Natural killer cell (primary cell): ENCODE measurements at regions not wholly inside any gene's neighbourhood (a gene's known extent, or its start where the extent isn't known, plus 50 kb on each side); places are given as distances from the start of the nearest gene placed in this dataset.

Source experiments
- ATAC-seq, 3 donors: fragments of 150-1000 bp in 2 of 3; fragments of 200-7000 bp in 1 of 3; cut with Tn5 transposase; 1 replicate in 1 of 3; 2 replicates in 2 of 3; pipeline ENCODE4 v1.10.0; 2021; ENCODE audit warnings: mild to moderate bottlenecking in 2 of 3, moderate library complexity in 2 of 3
- DNase-seq, 2 donors: peaks; one replicate each; pipeline versions ENCODE4 v3.0.0 to v3.0.0-alpha.2; 2013 to 2021; ENCODE audit warnings: mixed read lengths in 1 of 2
- H3K27ac ChIP-seq: one replicate; pipeline ENCODE4 v1.5.1; 2013; ENCODE audit warnings: mild to moderate bottlenecking, low read length
- H3K27me3 ChIP-seq: one replicate; pipeline ENCODE4 v1.6.1; 2013; ENCODE audit warnings: low read length; ENCODE audit not compliant: control insufficient read depth, insufficient read depth
- H3K36me3 ChIP-seq: one replicate; pipeline ENCODE4 v1.6.1; 2013; ENCODE audit warnings: low read length; ENCODE audit not compliant: control insufficient read depth, insufficient read depth
- H3K4me1 ChIP-seq: one replicate; pipeline ENCODE4 v1.6.1; 2013; ENCODE audit warnings: low read length; ENCODE audit not compliant: control insufficient read depth, insufficient read depth
- H3K4me3 ChIP-seq: one replicate; pipeline ENCODE4 v1.5.1; 2013; ENCODE audit warnings: low read length
- H3K9me3 ChIP-seq: one replicate; pipeline ENCODE4 v1.6.1; 2013; ENCODE audit warnings: low read length; ENCODE audit not compliant: control insufficient read depth, insufficient read depth
- H3K27ac Mint-ChIP-seq, 2 donors: one replicate each; pipeline ENCODE4 v1.8.0; 2022; ENCODE audit warnings: mild to moderate bottlenecking in 2 of 2, mixed read lengths in 2 of 2, moderate library complexity in 1 of 2
- H3K27me3 Mint-ChIP-seq, 2 donors: one replicate each; pipeline ENCODE4 v1.8.0; 2022; ENCODE audit warnings: low read depth in 2 of 2, mixed read lengths in 2 of 2
- H3K36me3 Mint-ChIP-seq: one replicate; pipeline ENCODE4 v1.8.0; 2022; ENCODE audit warnings: mixed read lengths
- H3K4me1 Mint-ChIP-seq, 2 donors: one replicate each; pipeline ENCODE4 v1.8.0; 2022; ENCODE audit warnings: mixed read lengths in 2 of 2
- H3K4me3 Mint-ChIP-seq: one replicate; pipeline ENCODE4 v1.8.0; 2022; ENCODE audit warnings: mild to moderate bottlenecking, moderate library complexity, mixed read lengths
- H3K9me3 Mint-ChIP-seq, 2 donors: one replicate each; pipeline ENCODE4 v1.8.0; 2022; ENCODE audit warnings: mixed read lengths in 2 of 2
- WGBS: methylation state at CpG from one replicate; pipeline ENCODE4 v1.1.7; 2013; ENCODE audit warnings: missing lambda C conversion rate; ENCODE audit not compliant: insufficient coverage; 5-methylcytosine and 5-hydroxymethylcytosine counted together
- intact Hi-C: fragments of 100-400 bp; cut with micrococcal nuclease; formaldehyde crosslinking; loops from one replicate; pipeline ENCODE4 v1.14.2; 2022
- TF ChIP-seq, protein P1 (sequence below): fragments of 200-600 bp; IDR thresholded peaks from one replicate; pipeline ENCODE4 v1.8.0; 2022; ENCODE audit warnings: antibody characterized with exemption

DNA sequence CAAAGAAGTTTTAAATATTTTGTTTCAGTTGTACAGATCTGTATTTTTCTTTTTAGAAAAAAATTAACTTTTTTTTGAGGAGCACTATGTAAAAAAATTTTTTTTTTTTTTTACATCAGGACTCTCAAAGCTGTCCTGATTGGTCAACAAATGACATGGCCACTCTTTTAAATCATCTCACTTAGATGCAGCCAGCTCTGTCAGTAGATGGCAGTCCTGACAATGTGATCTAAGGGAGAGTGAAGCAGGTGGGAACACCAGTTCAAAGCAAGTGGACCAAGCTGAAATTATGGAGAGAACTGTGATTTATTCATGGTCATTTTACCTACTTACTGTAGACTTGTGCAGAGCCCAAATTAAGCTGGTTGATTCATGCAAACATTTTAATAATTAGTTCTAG lies 174.7 kb upstream of the GPRIN3 start:
- Histone ChIP-seq H3K4me1 (no peaks in the 10 kb centered on the region), H3K27me3 (no peaks in the 10 kb centered on the region), H3K4me3 (no peak overlapping the region), H3K36me3 (no peaks in the 10 kb centered on the region), H3K27ac (no peak overlapping the region), H3K9me3 (no peaks in the 10 kb centered on the region)
- Mint-ChIP-seq H3K27me3 (peaks cover 0 to 3% of the 10 kb centered on the region in 2 donors), H3K4me1 (no peaks in the 10 kb centered on the region), H3K27ac (no peak overlapping the region), H3K36me3 (no peaks in the 10 kb centered on the region), H3K4me3 (no peak overlapping the region), H3K9me3 (no peaks in the 10 kb centered on the region)
- TF ChIP-seq, protein P1, sequence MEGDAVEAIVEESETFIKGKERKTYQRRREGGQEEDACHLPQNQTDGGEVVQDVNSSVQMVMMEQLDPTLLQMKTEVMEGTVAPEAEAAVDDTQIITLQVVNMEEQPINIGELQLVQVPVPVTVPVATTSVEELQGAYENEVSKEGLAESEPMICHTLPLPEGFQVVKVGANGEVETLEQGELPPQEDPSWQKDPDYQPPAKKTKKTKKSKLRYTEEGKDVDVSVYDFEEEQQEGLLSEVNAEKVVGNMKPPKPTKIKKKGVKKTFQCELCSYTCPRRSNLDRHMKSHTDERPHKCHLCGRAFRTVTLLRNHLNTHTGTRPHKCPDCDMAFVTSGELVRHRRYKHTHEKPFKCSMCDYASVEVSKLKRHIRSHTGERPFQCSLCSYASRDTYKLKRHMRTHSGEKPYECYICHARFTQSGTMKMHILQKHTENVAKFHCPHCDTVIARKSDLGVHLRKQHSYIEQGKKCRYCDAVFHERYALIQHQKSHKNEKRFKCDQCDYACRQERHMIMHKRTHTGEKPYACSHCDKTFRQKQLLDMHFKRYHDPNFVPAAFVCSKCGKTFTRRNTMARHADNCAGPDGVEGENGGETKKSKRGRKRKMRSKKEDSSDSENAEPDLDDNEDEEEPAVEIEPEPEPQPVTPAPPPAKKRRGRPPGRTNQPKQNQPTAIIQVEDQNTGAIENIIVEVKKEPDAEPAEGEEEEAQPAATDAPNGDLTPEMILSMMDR = no peak
- ATAC-seq (peak in 2 of 3 donors; percentile 36 to 75), DNase-seq (peak in 1 of 2 donors; percentile 33)
- intact Hi-C loops = no loop called here

DNA sequence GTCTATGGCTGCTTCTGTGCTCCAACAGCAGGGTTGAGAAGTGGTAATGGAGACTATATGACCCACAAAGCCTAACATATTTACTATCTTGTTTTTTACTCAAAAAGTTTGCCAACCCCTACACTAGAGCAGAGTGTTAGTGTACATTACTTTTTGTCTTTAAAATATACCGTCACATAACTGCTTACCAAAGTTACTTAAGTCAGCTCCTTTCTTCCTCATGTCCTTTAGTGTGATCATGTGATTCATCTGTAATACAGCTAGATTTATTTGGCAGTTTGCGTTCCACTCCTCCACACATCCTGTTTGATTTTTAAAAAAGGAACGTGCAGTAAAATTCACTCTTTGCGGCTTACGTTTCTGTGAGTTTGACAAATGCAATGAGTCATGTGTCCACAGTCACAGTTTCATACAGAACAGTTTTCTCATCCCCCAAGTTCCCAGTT lies 162.4 kb upstream of the GPRIN3 start:
- Mint-ChIP-seq H3K27me3 (no peaks in the 10 kb centered on the region), H3K4me1 (peaks cover 16 to 17% of the 10 kb centered on the region in 2 donors), H3K36me3 (no peaks in the 10 kb centered on the region), H3K9me3 (no peaks in the 10 kb centered on the region), H3K4me3 (peak overlapping the region; percentile 21), H3K27ac (peak overlapping the region; percentile 17 to 48)
- DNase-seq (peak in 1 of 2 donors; percentile 41), ATAC-seq (peak; percentile 71 to 75 (median 72))
- TF ChIP-seq, protein P1 = no peak
- Histone ChIP-seq H3K27ac (no peak overlapping the region), H3K36me3 (no peaks in the 10 kb centered on the region), H3K27me3 (no peaks in the 10 kb centered on the region), H3K4me3 (no peak overlapping the region), H3K4me1 (no peaks in the 10 kb centered on the region), H3K9me3 (no peaks in the 10 kb centered on the region)
- 11% methylated on average over 4 of the region's 5 CpGs for WGBS
- intact Hi-C loops = no loop called here

DNA sequence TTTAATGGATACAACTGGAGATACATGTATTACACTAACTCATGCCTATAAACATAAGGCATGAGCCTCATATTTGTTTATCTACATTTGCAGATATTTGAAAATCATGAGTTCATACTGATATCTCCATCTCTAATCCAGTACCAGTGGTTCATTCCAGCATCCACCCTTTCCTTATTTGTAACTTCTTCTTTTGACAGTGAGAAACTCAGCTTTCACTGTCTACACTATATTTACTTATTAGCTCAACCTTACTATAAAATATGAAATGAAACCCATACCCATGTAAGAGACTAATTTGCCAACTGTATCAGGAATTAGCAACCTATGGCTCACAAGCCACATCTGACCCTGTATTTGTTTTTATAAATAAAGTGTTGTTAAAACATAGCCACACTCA lies 161.9 kb upstream of the GPRIN3 start:
- intact Hi-C loops = no loop called here

DNA sequence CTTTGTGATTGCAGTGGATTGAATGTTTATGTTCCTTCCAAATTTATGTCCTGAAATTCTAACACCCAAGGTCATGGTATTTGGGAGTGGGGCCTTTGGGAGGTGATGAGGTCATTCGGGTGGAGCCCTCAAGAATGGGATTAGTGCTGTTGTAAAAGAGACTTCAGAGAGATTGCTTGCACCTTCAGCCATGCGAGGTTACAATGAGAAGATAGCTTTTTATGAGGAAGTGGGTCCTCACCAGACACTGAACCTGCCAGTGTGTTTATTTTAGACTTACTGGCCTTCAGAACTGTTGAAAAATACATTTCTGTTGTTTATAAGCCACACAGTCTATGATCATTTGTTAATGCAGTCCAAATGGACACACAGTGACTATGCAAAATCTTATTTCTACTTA lies 161.0 kb upstream of the GPRIN3 start:
- H3K36me3 Mint-ChIP-seq = no peaks in the 10 kb centered on the region
- H3K9me3 Mint-ChIP-seq = no peaks in the 10 kb centered on the region
- no peaks in the 10 kb centered on the region for H3K27me3 Mint-ChIP-seq
- ATAC-seq (no peak), DNase-seq (no peak)
- Histone ChIP-seq H3K4me3 (no peak overlapping the region), H3K27me3 (no peaks in the 10 kb centered on the region), H3K27ac (no peak overlapping the region), H3K9me3 (no peaks in the 10 kb centered on the region), H3K36me3 (no peaks in the 10 kb centered on the region), H3K4me1 (no peaks in the 10 kb centered on the region)
- intact Hi-C loops = no loop called here
- H3K27ac Mint-ChIP-seq = no peak overlapping the region
- peaks cover 16 to 17% of the 10 kb centered on the region in 2 donors for H3K4me1 Mint-ChIP-seq
- WGBS = 67% methylated on average over 2 of the region's 2 CpGs
- no peak overlapping the region for H3K4me3 Mint-ChIP-seq
- TF ChIP-seq, protein P1 = no peak

More for the DNA sequence above, 161.9 kb upstream of the GPRIN3 start:
- H3K27me3 Mint-ChIP-seq = no peaks in the 10 kb centered on the region
- TF ChIP-seq, protein P1 = no peak
- H3K36me3 Mint-ChIP-seq = no peaks in the 10 kb centered on the region
- no peaks in the 10 kb centered on the region for H3K4me1 ChIP-seq
- H3K9me3 ChIP-seq = no peaks in the 10 kb centered on the region
- peak overlapping the region; percentile 17 to 48 for H3K27ac Mint-ChIP-seq
- no peaks in the 10 kb centered on the region for H3K9me3 Mint-ChIP-seq
- ATAC-seq (no peak), DNase-seq (no peak)
- no peaks in the 10 kb centered on the region for H3K27me3 ChIP-seq
- H3K4me3 Mint-ChIP-seq = no peak overlapping the region
- H3K4me1 Mint-ChIP-seq = peaks cover 16 to 17% of the 10 kb centered on the region in 2 donors
- no peak overlapping the region for H3K4me3 ChIP-seq
- no peaks in the 10 kb centered on the region for H3K36me3 ChIP-seq
- no peak overlapping the region for H3K27ac ChIP-seq
